ENCODE measurements at regions not wholly inside any gene's neighbourhood (a gene's known extent, or its start where the extent isn't known, plus 50 kb on each side); places are given as distances from the start of the nearest gene placed in this dataset.

- Mint-ChIP-seq H3K36me3 (ENCODE audit: low read depth, unreplicated experiment) (no peaks in the 10 kb centered on the region), H3K27ac (ENCODE audit: unreplicated experiment) (no peak overlapping the region), H3K4me1 (ENCODE audit: unreplicated experiment) (no peaks in the 10 kb centered on the region)
Measured at GRCh38 chr11:92447586-92447985, 223.0 kb downstream of the FAT3 start.

GRCh38 chr11:92449222-92449621, 224.6 kb downstream of the FAT3 start:
- H3K27ac Mint-ChIP-seq (ENCODE audit: unreplicated experiment): no peak overlapping the region
- TF ChIP-seq CTCF (IDR thresholded peaks at IDR 0.05; ENCODE audit: unreplicated experiment): no peak
- H3K4me1 Mint-ChIP-seq (ENCODE audit: unreplicated experiment): no peaks in the 10 kb centered on the region
- DNase-seq (ENCODE audit: low spot score): no peak
- no peaks in the 10 kb centered on the region for H3K27me3 Mint-ChIP-seq (ENCODE audit: unreplicated experiment)
- no peak overlapping the region for H3K4me3 Mint-ChIP-seq (ENCODE audit: unreplicated experiment)
- no peaks in the 10 kb centered on the region for H3K9me3 Mint-ChIP-seq (ENCODE audit: unreplicated experiment)
- no peaks in the 10 kb centered on the region for H3K36me3 Mint-ChIP-seq (ENCODE audit: low read depth, unreplicated experiment)

More at GRCh38 chr11:92447586-92447985, 223.0 kb downstream of the FAT3 start:
- Mint-ChIP-seq H3K27me3 (ENCODE audit: unreplicated experiment) (no peaks in the 10 kb centered on the region), H3K9me3 (ENCODE audit: unreplicated experiment) (no peaks in the 10 kb centered on the region), H3K4me3 (ENCODE audit: unreplicated experiment) (no peak overlapping the region)
- no peak for TF ChIP-seq CTCF (IDR thresholded peaks at IDR 0.05; ENCODE audit: unreplicated experiment)
- no peak for DNase-seq (ENCODE audit: low spot score)

- no peak for TF ChIP-seq CTCF (IDR thresholded peaks at IDR 0.05; ENCODE audit: unreplicated experiment)
- Mint-ChIP-seq H3K4me1 (ENCODE audit: unreplicated experiment) (no peaks in the 10 kb centered on the region), H3K27ac (ENCODE audit: unreplicated experiment) (no peak overlapping the region), H3K36me3 (ENCODE audit: low read depth, unreplicated experiment) (no peaks in the 10 kb centered on the region), H3K9me3 (ENCODE audit: unreplicated experiment) (no peaks in the 10 kb centered on the region), H3K4me3 (ENCODE audit: unreplicated experiment) (no peak overlapping the region), H3K27me3 (ENCODE audit: unreplicated experiment) (no peaks in the 10 kb centered on the region)
- no peak for DNase-seq (ENCODE audit: low spot score)
Measured at GRCh38 chr11:92449780-92450179, 225.2 kb downstream of the FAT3 start.

- Mint-ChIP-seq H3K4me1 (ENCODE audit: unreplicated experiment) (no peaks in the 10 kb centered on the region), H3K4me3 (ENCODE audit: unreplicated experiment) (no peak overlapping the region), H3K36me3 (ENCODE audit: low read depth, unreplicated experiment) (no peaks in the 10 kb centered on the region), H3K27ac (ENCODE audit: unreplicated experiment) (no peak overlapping the region), H3K27me3 (ENCODE audit: unreplicated experiment) (no peaks in the 10 kb centered on the region), H3K9me3 (ENCODE audit: unreplicated experiment) (no peaks in the 10 kb centered on the region)
- TF ChIP-seq CTCF (IDR thresholded peaks at IDR 0.05; ENCODE audit: unreplicated experiment): no peak
- no peak for DNase-seq (ENCODE audit: low spot score)
Measured at GRCh38 chr11:92451063-92451462, 226.4 kb downstream of the FAT3 start.

- no peaks in the 10 kb centered on the region for H3K36me3 Mint-ChIP-seq (ENCODE audit: low read depth, unreplicated experiment)
- no peak overlapping the region for H3K27ac Mint-ChIP-seq (ENCODE audit: unreplicated experiment)
- TF ChIP-seq CTCF (IDR thresholded peaks at IDR 0.05; ENCODE audit: unreplicated experiment): no peak
- no peak for DNase-seq (ENCODE audit: low spot score)
- no peaks in the 10 kb centered on the region for H3K27me3 Mint-ChIP-seq (ENCODE audit: unreplicated experiment)
- H3K4me1 Mint-ChIP-seq (ENCODE audit: unreplicated experiment): no peaks in the 10 kb centered on the region
- no peaks in the 10 kb centered on the region for H3K9me3 Mint-ChIP-seq (ENCODE audit: unreplicated experiment)
- no peak overlapping the region for H3K4me3 Mint-ChIP-seq (ENCODE audit: unreplicated experiment)
Measured at GRCh38 chr11:92453055-92453454, 228.4 kb downstream of the FAT3 start.

Data from endothelial cell (in vitro differentiated cells).